ENCODE measurements at regions not wholly inside any gene's neighbourhood (a gene's known extent, or its start where the extent isn't known, plus 50 kb on each side); places are given as distances from the start of the nearest gene placed in this dataset.

GRCh38 chr1:193631306-193631705, 444.9 kb upstream of the B3GALT2 start:
- Mint-ChIP-seq H3K4me1 (peaks cover 9% of the 10 kb centered on the region), H3K27ac (no peak overlapping the region), H3K4me3 (no peak overlapping the region), H3K27me3 (no peaks in the 10 kb centered on the region), H3K9me3 (no peaks in the 10 kb centered on the region)
- no peak for ATAC-seq
- no peak for DNase-seq

DNA sequence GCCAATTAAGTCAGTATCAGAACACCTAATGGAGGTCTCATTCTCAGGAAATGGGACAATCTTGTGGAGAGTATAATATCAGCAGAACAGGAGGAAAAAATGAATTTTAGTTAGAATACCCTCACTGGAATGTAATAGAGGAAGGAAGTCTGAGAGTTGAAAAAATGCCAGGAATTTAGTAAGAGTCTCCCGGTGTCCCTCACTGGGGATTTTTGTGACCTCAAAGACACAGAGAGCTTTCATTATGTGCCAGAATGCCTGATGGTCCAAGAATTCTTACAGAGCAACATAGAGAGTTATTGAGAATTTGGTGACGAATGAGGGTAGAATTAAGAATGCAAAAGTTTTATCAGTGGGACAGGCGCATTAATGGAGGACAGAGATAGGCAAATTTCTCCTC, 443.5 kb upstream of the B3GALT2 start:
- Mint-ChIP-seq H3K9me3 (no peaks in the 10 kb centered on the region), H3K27ac (no peak overlapping the region), H3K4me1 (peaks cover 9% of the 10 kb centered on the region), H3K4me3 (no peak overlapping the region), H3K27me3 (no peaks in the 10 kb centered on the region)
- no peak for ATAC-seq
- DNase-seq, result no peak

DNA sequence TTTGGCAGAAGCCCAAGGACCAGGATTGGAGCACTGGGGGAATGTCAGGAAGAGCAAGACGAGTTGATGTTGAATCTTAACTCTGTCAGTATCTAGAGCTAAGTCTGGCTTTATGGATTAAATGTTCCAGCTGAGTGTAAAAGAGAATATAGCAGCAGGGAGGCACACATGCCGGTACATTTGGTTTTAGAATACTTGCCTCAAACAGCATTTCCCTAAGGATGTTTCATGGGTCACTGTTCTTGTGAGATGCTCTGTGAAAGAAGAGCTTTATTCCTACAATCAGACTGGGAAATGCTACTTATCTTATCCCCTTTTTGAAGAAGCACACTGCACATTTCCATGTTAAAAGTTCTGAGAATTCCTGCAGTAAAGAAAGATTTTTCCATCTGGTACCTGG, 440.3 kb upstream of the B3GALT2 start:
- no peaks in the 10 kb centered on the region for H3K27me3 Mint-ChIP-seq
- no peak overlapping the region for H3K27ac Mint-ChIP-seq
- H3K4me3 Mint-ChIP-seq, result no peak overlapping the region
- no peaks in the 10 kb centered on the region for H3K4me1 Mint-ChIP-seq
- H3K9me3 Mint-ChIP-seq, result no peaks in the 10 kb centered on the region
- no peak for DNase-seq
- ATAC-seq, result no peak

DNA sequence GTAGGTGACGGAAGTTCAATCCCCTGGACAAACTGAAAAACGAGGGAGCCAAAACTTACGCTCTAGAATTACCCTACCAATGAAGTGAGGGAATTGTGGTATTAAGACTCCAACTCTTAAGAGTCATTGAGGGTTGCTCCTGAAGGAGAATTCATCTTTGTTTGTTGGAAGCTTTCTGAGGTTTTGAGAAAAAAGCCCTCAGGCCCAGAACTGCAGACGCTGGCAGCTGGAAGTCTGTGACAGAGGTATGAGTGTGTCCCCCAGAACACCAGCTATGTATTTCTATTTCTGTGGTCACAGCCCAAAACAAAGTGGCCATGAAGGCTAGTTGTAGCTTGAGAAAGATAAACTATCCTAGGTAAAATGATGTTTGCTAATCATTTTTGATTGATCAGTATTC, 438.8 kb upstream of the B3GALT2 start:
- no peak for DNase-seq
- Mint-ChIP-seq H3K9me3 (no peaks in the 10 kb centered on the region), H3K27ac (no peak overlapping the region), H3K27me3 (no peaks in the 10 kb centered on the region), H3K4me1 (no peaks in the 10 kb centered on the region), H3K4me3 (no peak overlapping the region)
- ATAC-seq, result no peak

GRCh38 chr1:193619911-193620310, 433.5 kb upstream of the B3GALT2 start:
- Mint-ChIP-seq H3K27ac (no peak overlapping the region), H3K9me3 (peaks cover 5 to 6% of the 10 kb centered on the region in 2 donors), H3K27me3 (no peaks in the 10 kb centered on the region), H3K4me1 (no peaks in the 10 kb centered on the region), H3K4me3 (no peak overlapping the region)
- DNase-seq, result no peak
- no peak for ATAC-seq

DNA sequence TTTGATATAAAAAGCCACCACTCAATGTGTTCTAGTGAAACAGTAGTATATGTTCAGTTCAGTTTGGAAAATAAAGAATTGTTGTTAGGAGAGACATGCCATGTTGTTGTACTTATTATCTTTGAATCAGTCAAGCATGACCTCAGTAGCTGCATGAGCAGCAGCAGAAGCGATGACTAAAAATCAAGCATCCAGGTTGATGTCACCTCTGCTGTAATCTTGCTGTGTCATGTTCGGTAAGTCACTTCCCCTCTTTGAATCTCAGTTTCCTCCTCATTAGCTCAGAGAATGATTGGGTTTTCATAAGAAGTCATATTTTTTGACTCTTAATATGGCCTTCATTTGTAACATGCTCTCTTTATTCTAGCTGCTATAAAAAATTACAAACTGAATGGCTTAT, 428.4 kb upstream of the B3GALT2 start:
- Mint-ChIP-seq H3K4me1 (no peaks in the 10 kb centered on the region), H3K4me3 (no peak overlapping the region), H3K27ac (no peak overlapping the region), H3K9me3 (peaks cover 5 to 6% of the 10 kb centered on the region in 2 donors), H3K27me3 (no peaks in the 10 kb centered on the region)
- ATAC-seq, result no peak
- DNase-seq, result no peak

- ATAC-seq (no peak), DNase-seq (no peak)
- H3K4me1 Mint-ChIP-seq, result no peaks in the 10 kb centered on the region
- H3K9me3 Mint-ChIP-seq, result peaks cover 5 to 8% of the 10 kb centered on the region in 2 donors
- H3K27ac Mint-ChIP-seq, result no peak overlapping the region
- no peak overlapping the region for H3K4me3 Mint-ChIP-seq
- H3K27me3 Mint-ChIP-seq, result no peaks in the 10 kb centered on the region
Observed at GRCh38 chr1:193614275-193614674, 427.9 kb upstream of the B3GALT2 start.

DNA sequence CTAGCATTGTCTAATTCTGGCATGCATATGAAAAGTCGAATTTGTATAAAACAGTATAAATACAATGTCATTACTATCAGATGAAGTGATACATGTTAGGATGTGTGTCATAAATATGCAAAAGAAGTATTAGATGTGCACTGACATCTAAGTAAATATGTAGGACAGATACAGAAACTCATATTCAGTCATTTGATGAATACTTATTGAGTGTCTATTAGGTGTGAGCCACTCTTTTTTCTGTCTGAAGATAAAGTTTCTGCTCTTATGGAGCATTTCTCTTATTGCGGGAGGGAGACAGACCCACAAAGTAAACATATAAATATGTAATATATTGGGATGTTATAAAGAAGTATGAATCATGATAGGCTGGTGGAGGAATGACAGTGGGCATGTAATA, 426.6 kb upstream of the B3GALT2 start:
- ATAC-seq (no peak), DNase-seq (no peak)
- no peaks in the 10 kb centered on the region for H3K4me1 Mint-ChIP-seq
- H3K27ac Mint-ChIP-seq, result peak overlapping the region in 1 of 2 donors; percentile 72
- H3K27me3 Mint-ChIP-seq, result no peaks in the 10 kb centered on the region
- no peak overlapping the region for H3K4me3 Mint-ChIP-seq
- H3K9me3 Mint-ChIP-seq, result peaks cover 8 to 14% of the 10 kb centered on the region in 2 donors

- DNase-seq (no peak), ATAC-seq (no peak)
- H3K4me3 Mint-ChIP-seq, result no peak overlapping the region
- peaks cover 8% of the 10 kb centered on the region in 2 donors for H3K9me3 Mint-ChIP-seq
- H3K27ac Mint-ChIP-seq, result no peak overlapping the region
- H3K4me1 Mint-ChIP-seq, result peaks cover 14% of the 10 kb centered on the region
- H3K27me3 Mint-ChIP-seq, result no peaks in the 10 kb centered on the region
Observed at GRCh38 chr1:193609592-193609991, 423.2 kb upstream of the B3GALT2 start.

- ATAC-seq (no peak), DNase-seq (no peak)
- Mint-ChIP-seq H3K9me3 (peaks cover 8% of the 10 kb centered on the region in 2 donors), H3K4me1 (peaks cover 14% of the 10 kb centered on the region), H3K27me3 (no peaks in the 10 kb centered on the region), H3K4me3 (no peak overlapping the region), H3K27ac (no peak overlapping the region)
Observed at GRCh38 chr1:193607787-193608186, 421.4 kb upstream of the B3GALT2 start.

DNA sequence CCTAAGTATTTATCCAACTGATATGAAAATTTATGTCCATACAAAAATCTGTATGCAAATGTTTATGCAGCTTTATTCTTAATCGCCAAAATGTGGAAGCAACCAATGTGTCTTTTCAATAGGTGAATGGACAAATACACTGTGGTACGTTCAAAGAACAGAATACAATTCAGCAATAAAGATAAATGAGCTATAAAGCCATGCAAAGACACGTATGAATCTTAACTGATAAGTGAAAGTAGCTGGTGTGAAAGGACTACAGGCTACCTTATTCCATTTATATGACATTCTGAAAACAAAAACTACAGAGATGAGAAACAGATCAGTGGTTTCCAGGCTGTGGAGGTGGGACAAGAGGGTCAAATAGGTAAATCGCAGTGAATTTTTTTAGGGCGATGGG, 419.6 kb upstream of the B3GALT2 start:
- peaks cover 8% of the 10 kb centered on the region in 2 donors for H3K9me3 Mint-ChIP-seq
- H3K4me1 Mint-ChIP-seq, result peaks cover 14% of the 10 kb centered on the region
- H3K4me3 Mint-ChIP-seq, result no peak overlapping the region
- no peak for DNase-seq
- H3K27me3 Mint-ChIP-seq, result no peaks in the 10 kb centered on the region
- no peak overlapping the region for H3K27ac Mint-ChIP-seq
- no peak for ATAC-seq

DNA sequence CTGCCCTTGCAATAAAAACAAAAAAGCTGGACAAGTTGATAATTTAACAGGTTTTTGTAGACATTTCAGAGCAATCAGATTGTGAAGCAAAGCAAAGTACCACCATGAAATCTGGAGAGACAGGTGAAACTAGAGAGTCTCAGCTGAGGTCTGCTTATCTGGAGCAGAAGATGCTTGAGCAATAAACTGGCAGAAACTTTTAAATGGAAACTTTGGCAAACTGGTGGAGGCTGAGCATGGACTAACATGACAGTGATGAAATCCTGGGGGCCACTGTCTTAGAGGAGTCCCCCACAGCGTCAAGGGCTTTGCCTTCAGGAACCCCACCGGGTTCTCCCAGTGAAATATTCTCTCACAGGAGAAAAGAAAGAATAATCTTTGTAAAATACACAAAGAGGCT, 416.3 kb upstream of the B3GALT2 start:
- peaks cover 14% of the 10 kb centered on the region for H3K4me1 Mint-ChIP-seq
- ATAC-seq, result no peak
- no peak for DNase-seq
- H3K27me3 Mint-ChIP-seq, result no peaks in the 10 kb centered on the region
- no peaks in the 10 kb centered on the region for H3K9me3 Mint-ChIP-seq
- peak overlapping the region in 1 of 2 donors; percentile 47 for H3K27ac Mint-ChIP-seq
- H3K4me3 Mint-ChIP-seq, result no peak overlapping the region

DNA sequence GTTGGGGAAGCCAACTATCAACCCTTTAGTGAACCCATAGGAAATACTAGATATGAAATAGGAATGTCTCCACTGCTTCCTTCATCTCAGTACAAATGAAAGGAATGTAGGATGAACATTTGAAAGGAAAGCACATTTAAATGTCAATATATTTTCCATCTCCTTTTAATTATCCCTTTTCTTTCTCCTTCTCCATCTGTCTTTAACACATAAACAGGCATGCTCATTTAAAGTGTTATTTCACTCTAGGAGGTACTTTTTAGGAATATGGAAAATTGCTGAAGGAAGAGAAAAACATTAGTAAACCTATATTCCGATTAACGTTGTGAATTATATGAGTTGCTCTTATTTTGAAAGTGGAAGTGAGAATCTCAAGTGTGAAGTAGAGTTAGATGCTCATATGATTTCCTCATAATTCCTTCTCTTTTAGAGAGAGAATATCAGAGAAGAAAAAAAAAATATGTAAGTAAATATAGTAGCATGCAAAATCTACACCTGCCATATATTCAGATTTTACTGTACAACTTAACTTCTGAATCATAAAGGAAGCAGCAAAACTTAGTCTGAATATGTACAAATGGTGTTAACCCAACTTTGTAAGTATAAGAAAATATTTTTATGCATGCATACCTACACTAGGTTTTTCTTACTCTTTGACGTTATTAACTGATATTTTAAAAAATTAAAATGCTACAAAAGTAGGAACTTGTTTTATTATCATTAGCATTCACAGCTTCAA, 406.9 kb upstream of the B3GALT2 start:
- Mint-ChIP-seq H3K27ac (peak overlapping the region in 1 of 2 donors; percentile 13), H3K4me1 (peaks cover 18% of the 10 kb centered on the region)

DNA sequence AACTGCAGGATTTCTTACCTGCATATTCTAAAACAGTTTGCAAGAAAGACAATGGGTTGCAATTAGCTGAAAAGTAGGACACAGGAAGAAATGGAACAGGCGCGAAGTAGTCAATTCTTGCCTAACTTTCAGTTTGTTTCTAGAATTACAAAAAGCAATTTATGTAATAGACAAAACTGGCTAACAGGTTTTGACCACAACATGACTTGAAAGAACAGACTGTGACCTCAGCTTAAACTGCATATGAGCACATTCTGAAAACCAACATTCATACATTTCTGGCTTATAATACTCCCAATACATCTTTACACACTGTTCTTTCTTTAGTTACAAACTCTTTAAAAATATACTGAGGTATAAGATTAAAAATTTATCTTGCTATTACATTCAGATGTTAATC, 405.9 kb upstream of the B3GALT2 start:
- DNase-seq (no peak), ATAC-seq (peak; percentile 74)
- Mint-ChIP-seq H3K27me3 (no peaks in the 10 kb centered on the region), H3K27ac (no peak overlapping the region), H3K4me1 (peaks cover 18% of the 10 kb centered on the region), H3K4me3 (no peak overlapping the region), H3K9me3 (no peaks in the 10 kb centered on the region)

More for the DNA sequence above, 406.9 kb upstream of the B3GALT2 start:
- ATAC-seq (no peak), DNase-seq (no peak)
- Mint-ChIP-seq H3K9me3 (no peaks in the 10 kb centered on the region), H3K27me3 (no peaks in the 10 kb centered on the region), H3K4me3 (no peak overlapping the region)

DNA sequence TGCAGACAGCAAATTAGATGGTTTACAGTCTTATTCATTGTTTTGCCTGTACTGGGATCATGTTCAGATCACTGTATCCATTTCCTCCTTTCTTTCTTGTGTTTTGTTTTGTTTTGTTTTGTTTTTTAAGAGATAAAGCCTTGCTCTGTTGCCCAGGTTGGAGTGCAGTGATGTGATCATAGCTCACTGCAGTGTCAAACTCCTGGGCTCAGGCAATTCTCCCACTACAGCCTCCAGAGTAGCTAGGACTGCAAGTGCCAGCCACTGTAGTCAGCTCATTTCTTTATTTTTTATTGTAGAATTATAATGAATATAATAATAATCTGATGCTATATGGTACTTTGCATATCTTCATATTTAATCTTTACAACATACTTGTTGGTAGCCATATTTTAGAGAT, 403.7 kb upstream of the B3GALT2 start:
- Mint-ChIP-seq H3K4me3 (no peak overlapping the region), H3K9me3 (no peaks in the 10 kb centered on the region), H3K27me3 (no peaks in the 10 kb centered on the region), H3K27ac (no peak overlapping the region), H3K4me1 (peaks cover 18% of the 10 kb centered on the region)
- DNase-seq (no peak), ATAC-seq (no peak)

GRCh38 chr1:193589597-193590040, 403.2 kb upstream of the B3GALT2 start:
- H3K27me3 Mint-ChIP-seq, result no peaks in the 10 kb centered on the region
- no peak overlapping the region for H3K4me3 Mint-ChIP-seq
- ATAC-seq (no peak), DNase-seq (no peak)
- peak overlapping the region in 1 of 2 donors; percentile 57 for H3K27ac Mint-ChIP-seq
- peaks cover 18% of the 10 kb centered on the region for H3K4me1 Mint-ChIP-seq
- no peaks in the 10 kb centered on the region for H3K9me3 Mint-ChIP-seq
